Hepatocyte (in vitro differentiated cells): ENCODE measurements at regions not wholly inside any gene's neighbourhood (a gene's known extent, or its start where the extent isn't known, plus 50 kb on each side); places are given as distances from the start of the nearest gene placed in this dataset.

Source experiments
- EZH2 ChIP-seq: fragments of 200-600 bp; sonication (generic); IDR thresholded peaks from 2 replicates; pipeline ENCODE4 v1.6.1; 2016; ENCODE audit warnings: antibody characterized with exemption, mild to moderate bottlenecking, borderline replicate concordance
- TF ChIP-seq, protein P1 (sequence below): fragments of 200-600 bp; sonication (generic); IDR thresholded peaks from 2 replicates; pipeline ENCODE4 v1.5.1; 2016; ENCODE audit warnings: antibody characterized with exemption, mild to moderate bottlenecking; ENCODE audit not compliant: poor library complexity

DNA sequence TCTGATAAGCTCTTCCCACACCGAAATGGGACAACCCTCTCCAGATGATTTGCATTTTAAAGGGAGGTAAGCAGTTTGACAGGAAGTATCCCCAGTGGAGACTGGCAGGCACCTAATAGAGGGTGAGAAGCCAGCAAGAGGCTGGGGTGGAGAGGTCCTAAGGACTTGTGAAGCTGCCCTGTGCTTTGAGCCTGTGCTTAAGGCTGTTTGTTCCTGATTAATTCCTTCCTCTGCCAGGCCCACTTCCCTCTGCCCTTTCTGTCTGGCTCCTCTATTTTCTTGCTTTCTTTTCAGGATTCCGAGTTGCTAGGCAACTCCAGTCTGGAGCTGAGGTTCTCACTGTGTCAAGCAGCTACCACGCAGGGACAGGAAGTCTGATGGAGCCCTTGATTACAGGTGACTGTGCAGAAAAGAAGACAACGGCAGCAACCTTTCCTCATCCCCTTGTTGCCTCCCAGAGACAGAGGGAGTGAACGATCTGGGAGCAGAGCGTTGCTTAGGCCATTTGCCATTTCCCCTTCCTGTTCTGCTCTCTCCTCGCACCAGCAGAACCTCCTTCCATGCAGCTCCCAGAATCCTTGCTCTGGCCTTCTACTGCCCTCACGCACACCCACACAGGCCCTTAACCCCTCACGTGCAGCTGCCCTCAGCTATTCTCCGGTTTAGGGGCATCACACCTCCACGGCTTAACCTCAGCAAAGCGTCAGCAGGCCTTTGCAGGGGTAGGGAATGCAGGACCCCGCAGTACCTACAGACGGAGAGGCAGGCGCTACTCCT lies 103.6 kb upstream of the CELF4 start:
- TF ChIP-seq, protein P1, sequence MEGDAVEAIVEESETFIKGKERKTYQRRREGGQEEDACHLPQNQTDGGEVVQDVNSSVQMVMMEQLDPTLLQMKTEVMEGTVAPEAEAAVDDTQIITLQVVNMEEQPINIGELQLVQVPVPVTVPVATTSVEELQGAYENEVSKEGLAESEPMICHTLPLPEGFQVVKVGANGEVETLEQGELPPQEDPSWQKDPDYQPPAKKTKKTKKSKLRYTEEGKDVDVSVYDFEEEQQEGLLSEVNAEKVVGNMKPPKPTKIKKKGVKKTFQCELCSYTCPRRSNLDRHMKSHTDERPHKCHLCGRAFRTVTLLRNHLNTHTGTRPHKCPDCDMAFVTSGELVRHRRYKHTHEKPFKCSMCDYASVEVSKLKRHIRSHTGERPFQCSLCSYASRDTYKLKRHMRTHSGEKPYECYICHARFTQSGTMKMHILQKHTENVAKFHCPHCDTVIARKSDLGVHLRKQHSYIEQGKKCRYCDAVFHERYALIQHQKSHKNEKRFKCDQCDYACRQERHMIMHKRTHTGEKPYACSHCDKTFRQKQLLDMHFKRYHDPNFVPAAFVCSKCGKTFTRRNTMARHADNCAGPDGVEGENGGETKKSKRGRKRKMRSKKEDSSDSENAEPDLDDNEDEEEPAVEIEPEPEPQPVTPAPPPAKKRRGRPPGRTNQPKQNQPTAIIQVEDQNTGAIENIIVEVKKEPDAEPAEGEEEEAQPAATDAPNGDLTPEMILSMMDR = no peak
- no peak for TF ChIP-seq EZH2
